ENCODE measurements at regions not wholly inside any gene's neighbourhood (a gene's known extent, or its start where the extent isn't known, plus 50 kb on each side); places are given as distances from the start of the nearest gene placed in this dataset.

DNA sequence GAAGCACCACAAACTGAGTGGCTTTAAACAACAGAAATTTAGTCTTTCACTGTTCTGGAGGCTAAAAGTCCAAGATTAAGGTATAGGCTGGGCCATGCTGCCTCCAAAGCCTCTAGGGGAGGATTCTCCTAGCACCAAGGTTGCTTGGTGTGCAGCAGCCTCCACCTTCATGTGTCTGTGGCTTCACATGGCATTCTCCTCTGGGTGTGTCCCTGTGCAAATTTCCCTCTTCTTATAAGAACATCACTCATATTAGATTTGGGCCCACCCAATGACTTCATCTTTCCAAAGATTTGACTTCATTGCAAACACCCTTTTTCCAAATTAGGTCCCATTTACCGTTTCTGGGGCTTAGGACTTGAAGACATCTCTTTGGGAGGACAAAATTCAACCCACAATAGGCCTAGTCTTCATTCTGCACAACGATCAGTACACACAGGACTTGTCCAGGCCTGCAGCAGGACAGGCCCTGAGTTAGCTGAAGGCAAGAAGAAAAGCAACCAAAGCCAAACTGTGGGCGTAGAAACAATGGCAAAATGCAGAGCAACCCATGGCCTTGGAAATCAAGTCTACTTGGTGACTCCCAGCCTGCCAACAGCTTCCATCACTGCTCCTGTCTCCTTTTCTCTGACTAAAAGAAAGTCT is 521.2 kb upstream of the NBEA start:
- Histone ChIP-seq H3K27me3 (ENCODE audit: control insufficient read depth in 1 of 2, insufficient read depth in 2 of 2, low read length in 2 of 2) (no peaks in the 10 kb centered on the region), H3K36me3 (ENCODE audit: control insufficient read depth in 2 of 2, insufficient read depth in 2 of 2, low read length in 1 of 2) (no peaks in the 10 kb centered on the region), H3K4me3 (ENCODE audit: low read depth in 1 of 2, low read length in 2 of 2) (no peak overlapping the region), H3K27ac (ENCODE audit: low read depth in 2 of 2, low read length in 1 of 2) (peak overlapping the region; percentile 25 to 47), H3K9me3 (ENCODE audit: control insufficient read depth in 2 of 2, insufficient read depth in 1 of 2, low read depth in 1 of 2, low read length in 1 of 2) (no peaks in the 10 kb centered on the region), H3K4me1 (ENCODE audit: control insufficient read depth in 2 of 2, insufficient read depth in 2 of 2, low read length in 1 of 2) (peaks cover 0 to 5% of the 10 kb centered on the region in 2 donors)
- WGBS, 2 donors: 50 to 61% methylated on average over 3 of the region's 3 CpGs

DNA sequence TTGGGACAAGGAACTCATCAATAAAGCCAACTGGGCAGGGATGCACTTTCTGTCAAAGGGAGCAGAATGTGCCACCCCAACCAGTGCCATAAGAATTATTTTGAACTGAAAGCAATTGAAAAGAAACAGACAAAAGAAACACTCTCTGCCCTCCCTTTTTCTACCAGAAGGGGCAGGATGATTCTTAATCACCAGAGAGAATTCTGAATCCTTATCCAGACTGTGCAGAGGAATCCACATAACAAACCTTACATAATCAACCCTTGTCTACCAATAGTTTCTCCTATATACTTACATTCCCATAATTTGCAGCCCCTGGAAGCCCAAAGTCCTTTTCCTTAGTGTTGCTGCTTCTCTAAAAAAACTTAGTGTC is 520.7 kb upstream of the NBEA start:
- Histone ChIP-seq H3K4me1 (ENCODE audit: control insufficient read depth in 2 of 2, insufficient read depth in 2 of 2, low read length in 1 of 2) (peaks cover 0 to 5% of the 10 kb centered on the region in 2 donors), H3K27ac (ENCODE audit: low read depth in 2 of 2, low read length in 1 of 2) (peak overlapping the region; percentile 29 to 47), H3K36me3 (ENCODE audit: control insufficient read depth in 2 of 2, insufficient read depth in 2 of 2, low read length in 1 of 2) (no peaks in the 10 kb centered on the region), H3K9me3 (ENCODE audit: control insufficient read depth in 2 of 2, insufficient read depth in 1 of 2, low read depth in 1 of 2, low read length in 1 of 2) (no peaks in the 10 kb centered on the region), H3K27me3 (ENCODE audit: control insufficient read depth in 1 of 2, insufficient read depth in 2 of 2, low read length in 2 of 2) (no peaks in the 10 kb centered on the region), H3K4me3 (ENCODE audit: low read depth in 1 of 2, low read length in 2 of 2) (no peak overlapping the region)

DNA sequence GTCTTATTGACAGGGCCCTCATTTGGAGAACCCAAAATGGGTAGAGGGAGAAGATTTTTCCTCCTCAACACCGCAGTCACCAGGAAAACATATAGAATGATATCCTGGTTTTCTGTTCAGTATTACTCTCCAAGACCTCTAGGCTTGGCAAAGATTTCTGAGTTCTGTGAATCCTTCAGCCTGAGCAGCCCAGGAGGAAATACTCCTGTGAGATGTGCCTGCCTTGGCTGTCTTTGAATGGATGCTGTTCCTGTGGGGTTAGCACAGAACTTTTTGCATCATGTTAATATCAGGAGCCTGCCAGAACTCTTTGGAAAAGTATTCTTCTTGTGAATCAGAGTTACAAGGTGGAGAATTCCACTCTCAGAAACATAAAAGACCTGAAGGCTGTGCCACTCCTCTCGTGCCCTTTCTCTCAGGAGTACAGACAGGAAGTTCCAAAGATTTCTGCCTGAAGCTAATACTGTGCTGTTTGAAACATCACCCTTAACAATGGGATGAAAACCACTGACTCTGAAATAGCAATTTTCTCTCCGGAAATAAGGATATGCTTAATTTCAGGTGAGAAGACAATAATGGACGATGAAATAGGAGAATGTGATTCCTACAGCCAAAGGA is 520.1 kb upstream of the NBEA start:
- Histone ChIP-seq H3K9me3 (ENCODE audit: control insufficient read depth in 2 of 2, insufficient read depth in 1 of 2, low read depth in 1 of 2, low read length in 1 of 2) (no peaks in the 10 kb centered on the region), H3K27me3 (ENCODE audit: control insufficient read depth in 1 of 2, insufficient read depth in 2 of 2, low read length in 2 of 2) (no peaks in the 10 kb centered on the region), H3K36me3 (ENCODE audit: control insufficient read depth in 2 of 2, insufficient read depth in 2 of 2, low read length in 1 of 2) (no peaks in the 10 kb centered on the region), H3K4me1 (ENCODE audit: control insufficient read depth in 2 of 2, insufficient read depth in 2 of 2, low read length in 1 of 2) (peaks cover 0 to 4% of the 10 kb centered on the region in 2 donors), H3K27ac (ENCODE audit: low read depth in 2 of 2, low read length in 1 of 2) (peak overlapping the region in 1 of 2 donors; percentile 29), H3K4me3 (ENCODE audit: low read depth in 1 of 2, low read length in 2 of 2) (no peak overlapping the region)
- WGBS, 2 donors: 44 to 59% methylated on average over 4 of the region's 4 CpGs

DNA sequence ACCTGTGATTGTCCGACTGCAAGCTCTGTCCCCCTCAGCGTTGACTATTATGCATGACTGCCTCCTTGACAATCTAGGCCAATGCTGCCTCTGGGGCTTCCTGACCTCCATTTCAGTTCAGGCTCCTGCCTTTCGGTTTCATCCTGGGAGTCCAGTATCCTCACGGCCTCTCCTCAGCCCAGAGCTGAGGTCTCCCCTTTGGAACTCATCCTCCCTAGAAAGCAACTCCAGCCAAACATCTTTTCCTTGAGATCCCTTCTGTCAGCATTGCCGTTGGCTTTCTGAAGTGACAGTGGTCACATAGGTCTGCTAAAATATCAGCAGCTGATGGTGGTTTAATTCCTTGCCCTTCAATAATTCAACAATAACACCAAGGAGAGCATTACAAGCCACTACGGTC is 519.1 kb upstream of the NBEA start:
- Histone ChIP-seq H3K4me3 (ENCODE audit: low read depth in 1 of 2, low read length in 2 of 2) (no peak overlapping the region), H3K27ac (ENCODE audit: low read depth in 2 of 2, low read length in 1 of 2) (no peak overlapping the region), H3K36me3 (ENCODE audit: control insufficient read depth in 2 of 2, insufficient read depth in 2 of 2, low read length in 1 of 2) (no peaks in the 10 kb centered on the region), H3K27me3 (ENCODE audit: control insufficient read depth in 1 of 2, insufficient read depth in 2 of 2, low read length in 2 of 2) (no peaks in the 10 kb centered on the region), H3K4me1 (ENCODE audit: control insufficient read depth in 2 of 2, insufficient read depth in 2 of 2, low read length in 1 of 2) (peaks cover 0 to 3% of the 10 kb centered on the region in 2 donors), H3K9me3 (ENCODE audit: control insufficient read depth in 2 of 2, insufficient read depth in 1 of 2, low read depth in 1 of 2, low read length in 1 of 2) (no peaks in the 10 kb centered on the region)
- whole genome bisulfite sequencing, 2 donors: 93 to 94% methylated on average over 6 of the region's 6 CpGs

DNA sequence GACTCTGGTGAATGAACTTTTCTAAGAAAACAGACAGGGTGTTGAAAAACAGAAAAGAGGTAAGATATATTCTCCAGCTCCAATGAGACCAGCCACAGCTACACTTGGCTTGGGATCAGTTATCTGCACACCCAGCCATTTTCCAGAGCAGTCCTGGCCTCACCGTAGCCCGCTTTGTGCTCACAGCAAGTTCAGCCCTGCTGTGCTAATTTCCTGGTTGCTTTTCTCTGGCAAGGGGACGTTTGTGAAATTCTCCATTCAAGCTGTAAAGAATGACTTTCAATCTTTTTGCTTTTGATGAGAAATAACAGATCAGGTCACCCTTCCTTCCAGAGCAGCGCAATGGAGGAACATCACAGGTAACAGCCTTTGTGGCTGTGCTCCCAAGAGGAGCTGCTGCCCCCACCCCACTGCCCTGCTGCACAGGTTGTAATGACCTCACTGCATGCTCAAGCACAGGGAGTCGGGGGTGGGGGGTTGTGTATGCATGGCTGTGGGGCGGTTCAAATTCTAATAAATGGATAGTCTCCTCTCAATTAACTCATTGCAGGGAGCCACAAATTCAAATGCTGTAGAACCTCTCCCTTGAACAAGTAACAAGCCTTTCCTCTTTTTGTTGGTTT is 516.6 kb upstream of the NBEA start:
- no peaks in the 10 kb centered on the region for H3K4me1 ChIP-seq (ENCODE audit: control insufficient read depth in 2 of 2, insufficient read depth in 2 of 2, low read length in 1 of 2)
- no peaks in the 10 kb centered on the region for H3K9me3 ChIP-seq (ENCODE audit: control insufficient read depth in 2 of 2, insufficient read depth in 1 of 2, low read depth in 1 of 2, low read length in 1 of 2)
- no peaks in the 10 kb centered on the region for H3K36me3 ChIP-seq (ENCODE audit: control insufficient read depth in 2 of 2, insufficient read depth in 2 of 2, low read length in 1 of 2)
- H3K27ac ChIP-seq (ENCODE audit: low read depth in 2 of 2, low read length in 1 of 2): no peak overlapping the region
- H3K27me3 ChIP-seq (ENCODE audit: control insufficient read depth in 1 of 2, insufficient read depth in 2 of 2, low read length in 2 of 2): no peaks in the 10 kb centered on the region
- no peak overlapping the region for H3K4me3 ChIP-seq (ENCODE audit: low read depth in 1 of 2, low read length in 2 of 2)
- 65 to 70% methylated on average over 6 of the region's 6 CpGs for WGBS, 2 donors

DNA sequence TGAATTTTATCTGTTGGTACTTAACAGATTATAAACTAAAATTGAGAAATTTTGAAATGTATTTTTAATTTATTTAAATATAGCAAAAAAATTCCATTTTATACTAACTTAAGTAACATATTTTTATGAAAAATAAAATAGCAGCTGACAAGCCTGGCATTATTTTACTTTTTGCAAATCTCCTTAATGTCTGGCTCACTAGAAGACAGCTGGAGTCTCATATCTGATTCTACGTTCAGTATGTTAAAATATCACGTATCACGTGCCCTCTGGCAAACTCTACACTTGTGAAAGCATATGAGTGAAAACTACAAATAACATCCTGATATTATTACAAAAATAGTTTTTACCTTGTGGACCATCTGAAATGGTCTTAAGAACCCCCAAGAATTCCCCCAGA is 513.2 kb upstream of the NBEA start:
- Histone ChIP-seq H3K4me3 (ENCODE audit: low read depth in 1 of 2, low read length in 2 of 2) (no peak overlapping the region), H3K27ac (ENCODE audit: low read depth in 2 of 2, low read length in 1 of 2) (no peak overlapping the region), H3K4me1 (ENCODE audit: control insufficient read depth in 2 of 2, insufficient read depth in 2 of 2, low read length in 1 of 2) (no peaks in the 10 kb centered on the region), H3K27me3 (ENCODE audit: control insufficient read depth in 1 of 2, insufficient read depth in 2 of 2, low read length in 2 of 2) (no peaks in the 10 kb centered on the region), H3K36me3 (ENCODE audit: control insufficient read depth in 2 of 2, insufficient read depth in 2 of 2, low read length in 1 of 2) (no peaks in the 10 kb centered on the region), H3K9me3 (ENCODE audit: control insufficient read depth in 2 of 2, insufficient read depth in 1 of 2, low read depth in 1 of 2, low read length in 1 of 2) (no peaks in the 10 kb centered on the region)
- WGBS, 2 donors: 92 to 94% methylated on average over 3 of the region's 3 CpGs

DNA sequence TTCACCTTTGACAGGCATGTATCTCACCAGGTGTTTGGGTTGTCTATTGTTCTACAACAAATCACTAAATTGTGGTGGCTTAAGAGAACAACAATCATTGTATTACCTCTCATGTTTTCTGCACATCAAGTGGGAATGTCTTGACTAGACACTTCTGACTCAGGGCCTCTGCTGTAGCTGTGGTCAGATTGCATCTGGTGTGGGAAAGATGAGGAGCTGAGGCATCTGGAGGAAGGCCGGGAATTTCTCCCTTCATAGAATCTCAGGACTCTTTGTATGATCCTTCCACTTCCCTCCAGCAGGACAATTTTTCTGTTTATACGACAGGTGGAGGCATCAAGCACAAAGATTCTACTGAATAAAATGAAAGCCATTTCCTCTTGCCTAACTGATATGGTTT is 511.8 kb upstream of the NBEA start:
- H3K4me3 ChIP-seq (ENCODE audit: low read depth in 1 of 2, low read length in 2 of 2): no peak overlapping the region
- no peaks in the 10 kb centered on the region for H3K36me3 ChIP-seq (ENCODE audit: control insufficient read depth in 2 of 2, insufficient read depth in 2 of 2, low read length in 1 of 2)
- WGBS, 2 donors: 87 to 97% methylated on average over 2 of the region's 2 CpGs
- H3K27ac ChIP-seq (ENCODE audit: low read depth in 2 of 2, low read length in 1 of 2): no peak overlapping the region
- H3K27me3 ChIP-seq (ENCODE audit: control insufficient read depth in 1 of 2, insufficient read depth in 2 of 2, low read length in 2 of 2): no peaks in the 10 kb centered on the region
- no peaks in the 10 kb centered on the region for H3K4me1 ChIP-seq (ENCODE audit: control insufficient read depth in 2 of 2, insufficient read depth in 2 of 2, low read length in 1 of 2)
- H3K9me3 ChIP-seq (ENCODE audit: control insufficient read depth in 2 of 2, insufficient read depth in 1 of 2, low read depth in 1 of 2, low read length in 1 of 2): no peaks in the 10 kb centered on the region

DNA sequence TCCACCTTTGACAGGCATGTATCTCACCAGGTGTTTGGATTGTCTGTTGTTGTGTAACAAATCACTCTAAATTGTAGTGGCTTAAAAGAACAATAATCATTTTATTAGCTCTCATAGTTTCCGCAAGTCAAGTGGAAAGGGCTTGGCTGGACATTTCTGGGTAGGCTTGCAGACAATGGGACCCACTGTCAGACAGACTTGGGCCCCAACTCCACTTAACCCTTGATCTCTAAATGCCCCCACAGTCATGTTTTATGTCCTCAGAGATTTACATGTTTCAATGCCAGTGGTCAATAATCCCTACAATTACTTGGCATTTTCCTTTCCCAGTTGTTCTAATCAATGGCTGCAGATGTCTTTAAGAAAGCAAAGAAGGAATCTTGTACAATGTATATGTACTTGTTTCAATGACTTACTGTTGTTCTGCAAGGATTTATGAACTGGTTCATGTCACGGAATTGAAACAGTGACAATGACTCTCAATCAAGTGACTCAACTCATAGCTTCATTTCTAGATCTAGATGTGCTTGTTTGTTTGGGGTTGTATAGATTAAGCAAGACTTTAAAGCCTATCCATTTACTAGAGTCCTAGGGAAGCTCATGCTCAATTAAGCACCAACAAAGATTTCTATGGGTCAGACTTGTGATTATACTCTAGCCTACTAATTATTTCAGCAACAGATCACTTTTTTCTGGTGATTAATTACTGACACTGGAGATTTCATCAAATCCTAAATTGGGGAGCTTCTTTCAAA is 510.1 kb upstream of the NBEA start:
- Histone ChIP-seq H3K9me3 (ENCODE audit: control insufficient read depth in 2 of 2, insufficient read depth in 1 of 2, low read depth in 1 of 2, low read length in 1 of 2) (no peaks in the 10 kb centered on the region), H3K27me3 (ENCODE audit: control insufficient read depth in 1 of 2, insufficient read depth in 2 of 2, low read length in 2 of 2) (no peaks in the 10 kb centered on the region), H3K36me3 (ENCODE audit: control insufficient read depth in 2 of 2, insufficient read depth in 2 of 2, low read length in 1 of 2) (no peaks in the 10 kb centered on the region), H3K4me3 (ENCODE audit: low read depth in 1 of 2, low read length in 2 of 2) (no peak overlapping the region), H3K27ac (ENCODE audit: low read depth in 2 of 2, low read length in 1 of 2) (peak overlapping the region in 1 of 2 donors; percentile 13), H3K4me1 (ENCODE audit: control insufficient read depth in 2 of 2, insufficient read depth in 2 of 2, low read length in 1 of 2) (no peaks in the 10 kb centered on the region)
- WGBS, 2 donors: 78 to 80% methylated on average over 2 of the region's 2 CpGs

DNA sequence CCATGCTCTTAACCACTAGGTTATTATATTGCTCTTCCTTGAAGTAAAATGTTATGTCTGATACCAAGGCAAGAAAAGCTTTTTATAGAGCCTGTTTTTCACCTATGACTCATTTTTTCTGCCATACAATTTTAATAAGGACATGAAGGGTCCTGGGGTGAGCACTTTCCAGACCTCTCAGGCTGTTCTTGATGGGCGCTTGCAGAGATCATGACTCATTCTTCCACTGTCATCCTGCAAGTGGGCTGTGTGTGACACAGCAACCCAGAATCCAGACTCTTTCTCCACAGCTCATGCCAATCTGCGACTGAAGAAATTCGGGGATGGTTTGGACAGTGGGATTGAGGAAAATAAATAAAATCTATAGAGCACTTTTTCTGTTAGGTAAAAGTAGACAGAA is 506.7 kb upstream of the NBEA start:
- H3K4me1 ChIP-seq (ENCODE audit: control insufficient read depth in 2 of 2, insufficient read depth in 2 of 2, low read length in 1 of 2): no peaks in the 10 kb centered on the region
- 76 to 80% methylated on average over 3 of the region's 3 CpGs for WGBS, 2 donors
- H3K9me3 ChIP-seq (ENCODE audit: control insufficient read depth in 2 of 2, insufficient read depth in 1 of 2, low read depth in 1 of 2, low read length in 1 of 2): no peaks in the 10 kb centered on the region
- no peaks in the 10 kb centered on the region for H3K27me3 ChIP-seq (ENCODE audit: control insufficient read depth in 1 of 2, insufficient read depth in 2 of 2, low read length in 2 of 2)
- H3K36me3 ChIP-seq (ENCODE audit: control insufficient read depth in 2 of 2, insufficient read depth in 2 of 2, low read length in 1 of 2): no peaks in the 10 kb centered on the region
- H3K4me3 ChIP-seq (ENCODE audit: low read depth in 1 of 2, low read length in 2 of 2): no peak overlapping the region
- H3K27ac ChIP-seq (ENCODE audit: low read depth in 2 of 2, low read length in 1 of 2): no peak overlapping the region
